ENCODE measurements at regions not wholly inside any gene's neighbourhood (a gene's known extent, or its start where the extent isn't known, plus 50 kb on each side); places are given as distances from the start of the nearest gene placed in this dataset.

- TF ChIP-seq CHD4 (IDR thresholded peaks at IDR 0.05; ENCODE audit: borderline replicate concordance) (no peak), RCOR1 (IDR thresholded peaks at IDR 0.05; ENCODE audit: low read depth, low read length) (no peak), ELK1 (IDR thresholded peaks at IDR 0.05; ENCODE audit: low read depth, low read length) (no peak), POLR2A (IDR thresholded peaks at IDR 0.05; ENCODE audit: low read length) (no peak), KDM5A (IDR thresholded peaks at IDR 0.05) (no peak), USF2 (IDR thresholded peaks at IDR 0.05) (no peak), EP300 (IDR thresholded peaks at IDR 0.05) (peak in 1 of 2 experiments; percentile 37; a peak in 1 of 5 replicates), CTCF (IDR thresholded peaks at IDR 0.05) (no peak), REST (IDR thresholded peaks at IDR 0.05) (no peak), RAD21 (conservative IDR thresholded peaks at IDR 0.05 in 1 of 2, IDR thresholded peaks at IDR 0.05 in 1 of 2) (peak in 1 of 2 experiments; percentile 5; a peak in 1 of 5 replicates), ZSCAN20 (CRISPR knock-in tag; IDR thresholded peaks at IDR 0.05) (no peak)
Observed at GRCh38 chr6:155782320-155782731, 326.7 kb upstream of the NOX3 start.

Measured in A549 (cell line).